HK-2 (cell line): ENCODE measurements at regions not wholly inside any gene's neighbourhood (a gene's known extent, or its start where the extent isn't known, plus 50 kb on each side); places are given as distances from the start of the nearest gene placed in this dataset.
"Not testable (repeated sequence)": the region's sequence is repeated elsewhere in the genome, so short reads cannot be mapped to it uniquely, and the experiment has no call there.

Experiments
- DNase-seq: peaks from one replicate; pipeline ENCODE4 v3.0.0-alpha.2; 2018; ENCODE audit not compliant: unreplicated experiment

- DNase-seq = no peak
Measured at GRCh38 chr3:78424656-78425055, 1343.1 kb downstream of the ROBO1 start.

- DNase-seq = no peak
Measured at GRCh38 chr3:78426454-78426853, 1341.3 kb downstream of the ROBO1 start.

GRCh38 chr3:78427303-78427702, 1340.5 kb downstream of the ROBO1 start:
- no peak for DNase-seq

GRCh38 chr3:78430741-78431140, 1337.1 kb downstream of the ROBO1 start:
- DNase-seq = no peak

- DNase-seq = no peak
Measured at GRCh38 chr3:78434801-78435200, 1333.0 kb downstream of the ROBO1 start.

- DNase-seq = no peak
Measured at GRCh38 chr3:78455166-78455565, 1312.6 kb downstream of the ROBO1 start.

GRCh38 chr3:78455712-78456433, 1311.9 kb downstream of the ROBO1 start:
- no peak for DNase-seq

- no peak for DNase-seq
Measured at GRCh38 chr3:78459796-78460195, 1308.0 kb downstream of the ROBO1 start.

GRCh38 chr3:78462021-78462420, 1305.8 kb downstream of the ROBO1 start:
- DNase-seq = no peak

- DNase-seq = no peak
Measured at GRCh38 chr3:78476076-78476475, 1291.7 kb downstream of the ROBO1 start.

- DNase-seq = no peak
Measured at GRCh38 chr3:78481050-78481449, 1286.7 kb downstream of the ROBO1 start.

- DNase-seq = no peak
Measured at GRCh38 chr3:78483090-78483489, 1284.7 kb downstream of the ROBO1 start.

GRCh38 chr3:78494851-78495250, 1272.9 kb downstream of the ROBO1 start:
- no peak for DNase-seq

- no peak for DNase-seq
Measured at GRCh38 chr3:78495301-78495700, 1272.5 kb downstream of the ROBO1 start.

- DNase-seq = no peak
Measured at GRCh38 chr3:78496501-78496900, 1271.3 kb downstream of the ROBO1 start.

GRCh38 chr3:78497021-78497420, 1270.8 kb downstream of the ROBO1 start:
- DNase-seq = no peak

- DNase-seq = no peak
Measured at GRCh38 chr3:78497767-78498166, 1270.0 kb downstream of the ROBO1 start.

GRCh38 chr3:78506061-78506460, 1261.7 kb downstream of the ROBO1 start:
- no peak for DNase-seq

- DNase-seq = no peak
Measured at GRCh38 chr3:78506581-78507195, 1261.1 kb downstream of the ROBO1 start.

- no peak for DNase-seq
Measured at GRCh38 chr3:78507196-78507984, 1260.4 kb downstream of the ROBO1 start.

GRCh38 chr3:78511840-78512239, 1256.0 kb downstream of the ROBO1 start:
- no peak for DNase-seq

- DNase-seq = not testable (repeated sequence)
Measured at GRCh38 chr3:78512786-78513185, 1255.0 kb downstream of the ROBO1 start.

- no peak for DNase-seq
Measured at GRCh38 chr3:78516437-78516836, 1251.4 kb downstream of the ROBO1 start.
